ENCODE measurements at regions not wholly inside any gene's neighbourhood (a gene's known extent, or its start where the extent isn't known, plus 50 kb on each side); places are given as distances from the start of the nearest gene placed in this dataset.

DNA sequence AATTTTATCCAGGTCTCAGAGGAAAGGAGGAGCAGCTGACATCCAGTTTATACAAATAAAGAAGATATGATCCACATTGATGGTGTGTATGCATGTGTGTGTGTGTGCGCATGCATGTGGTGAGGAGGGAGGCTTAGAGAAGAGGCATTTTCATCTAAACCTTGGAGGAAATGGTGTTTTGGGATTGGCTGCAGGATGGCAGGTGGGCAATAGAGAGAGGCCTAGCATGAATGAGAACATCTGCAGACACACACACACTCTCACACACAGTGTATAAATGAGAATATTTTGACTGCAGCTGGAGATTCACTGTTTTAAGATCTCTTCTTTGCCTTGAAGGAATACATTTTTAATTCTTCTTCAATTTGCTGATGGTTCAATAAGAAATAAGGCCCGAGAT is 61.7 kb upstream of the TMEM17 start:
- TF ChIP-seq, protein P1, sequence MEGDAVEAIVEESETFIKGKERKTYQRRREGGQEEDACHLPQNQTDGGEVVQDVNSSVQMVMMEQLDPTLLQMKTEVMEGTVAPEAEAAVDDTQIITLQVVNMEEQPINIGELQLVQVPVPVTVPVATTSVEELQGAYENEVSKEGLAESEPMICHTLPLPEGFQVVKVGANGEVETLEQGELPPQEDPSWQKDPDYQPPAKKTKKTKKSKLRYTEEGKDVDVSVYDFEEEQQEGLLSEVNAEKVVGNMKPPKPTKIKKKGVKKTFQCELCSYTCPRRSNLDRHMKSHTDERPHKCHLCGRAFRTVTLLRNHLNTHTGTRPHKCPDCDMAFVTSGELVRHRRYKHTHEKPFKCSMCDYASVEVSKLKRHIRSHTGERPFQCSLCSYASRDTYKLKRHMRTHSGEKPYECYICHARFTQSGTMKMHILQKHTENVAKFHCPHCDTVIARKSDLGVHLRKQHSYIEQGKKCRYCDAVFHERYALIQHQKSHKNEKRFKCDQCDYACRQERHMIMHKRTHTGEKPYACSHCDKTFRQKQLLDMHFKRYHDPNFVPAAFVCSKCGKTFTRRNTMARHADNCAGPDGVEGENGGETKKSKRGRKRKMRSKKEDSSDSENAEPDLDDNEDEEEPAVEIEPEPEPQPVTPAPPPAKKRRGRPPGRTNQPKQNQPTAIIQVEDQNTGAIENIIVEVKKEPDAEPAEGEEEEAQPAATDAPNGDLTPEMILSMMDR (IDR thresholded peaks at IDR 0.05) = no peak
- Mint-ChIP-seq H3K27ac (ENCODE audit: unreplicated experiment) (no peak overlapping the region), H3K4me1 (ENCODE audit: low read depth) (peaks cover 25% of the 10 kb centered on the region), H3K4me3 (ENCODE audit: unreplicated experiment) (no peak overlapping the region), H3K36me3 (ENCODE audit: low read depth) (no peaks in the 10 kb centered on the region), H3K27me3 (ENCODE audit: low read depth) (peaks cover 4% of the 10 kb centered on the region), H3K9me3 (ENCODE audit: low read depth) (no peaks in the 10 kb centered on the region)
- no peak for DNase-seq (ENCODE audit: low spot score)

DNA sequence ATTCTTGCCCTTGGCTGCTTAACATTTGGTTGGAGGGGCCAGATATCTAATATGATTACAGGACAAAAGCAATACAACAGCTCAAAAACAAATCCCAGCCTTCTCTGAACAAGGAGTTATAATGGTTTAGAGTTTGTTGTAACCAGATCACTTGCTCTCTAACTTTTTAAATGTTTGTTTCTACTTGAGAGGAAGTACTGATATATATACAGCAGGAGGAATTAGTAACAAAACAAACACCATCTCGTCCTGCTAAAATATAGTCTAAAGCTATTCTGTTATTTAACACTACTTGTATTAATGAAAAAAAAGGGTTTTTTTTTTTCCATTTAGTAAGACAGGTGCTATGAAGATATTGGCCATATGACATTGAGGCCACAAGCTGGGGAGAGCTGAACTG is 60.9 kb upstream of the TMEM17 start:
- TF ChIP-seq, protein P1 (IDR thresholded peaks at IDR 0.05) = no peak
- no peak overlapping the region for H3K27ac Mint-ChIP-seq (ENCODE audit: unreplicated experiment)
- H3K4me1 Mint-ChIP-seq (ENCODE audit: low read depth) = peaks cover 27% of the 10 kb centered on the region
- H3K27me3 Mint-ChIP-seq (ENCODE audit: low read depth) = peaks cover 3% of the 10 kb centered on the region
- DNase-seq (ENCODE audit: low spot score) = no peak
- no peak overlapping the region for H3K4me3 Mint-ChIP-seq (ENCODE audit: unreplicated experiment)
- H3K36me3 Mint-ChIP-seq (ENCODE audit: low read depth) = no peaks in the 10 kb centered on the region
- no peaks in the 10 kb centered on the region for H3K9me3 Mint-ChIP-seq (ENCODE audit: low read depth)

DNA sequence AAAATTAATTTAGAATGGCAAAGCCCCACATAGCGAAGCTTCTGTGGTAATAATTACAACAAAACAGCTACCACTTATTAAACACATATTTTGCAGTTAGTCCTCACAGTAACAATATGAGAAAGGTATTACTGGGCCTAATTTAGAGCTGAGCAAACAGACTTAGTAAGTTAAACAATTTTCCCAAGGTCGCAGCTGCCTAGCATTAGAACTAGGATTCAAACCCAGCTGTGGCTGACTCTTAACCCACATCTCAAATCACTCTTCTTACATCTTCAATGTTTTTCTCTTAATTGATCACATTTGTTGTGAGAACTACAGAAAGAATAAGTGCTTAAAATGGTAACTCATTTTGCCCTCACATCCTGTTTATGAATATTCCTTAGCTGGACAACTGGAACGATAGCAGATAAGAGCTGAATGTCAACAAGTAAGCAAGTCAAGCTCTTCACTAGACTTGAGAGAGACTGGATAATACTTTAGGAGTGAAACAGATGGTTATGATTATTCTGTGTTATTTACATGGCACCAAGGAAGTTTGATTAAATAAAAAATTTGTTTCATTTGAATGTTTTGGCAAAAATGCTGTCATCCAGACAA is 59.4 kb upstream of the TMEM17 start:
- Mint-ChIP-seq H3K9me3 (ENCODE audit: low read depth) (no peaks in the 10 kb centered on the region), H3K27me3 (ENCODE audit: low read depth) (no peaks in the 10 kb centered on the region), H3K27ac (ENCODE audit: unreplicated experiment) (no peak overlapping the region), H3K36me3 (ENCODE audit: low read depth) (no peaks in the 10 kb centered on the region), H3K4me3 (ENCODE audit: unreplicated experiment) (no peak overlapping the region), H3K4me1 (ENCODE audit: low read depth) (peaks cover 19% of the 10 kb centered on the region)
- TF ChIP-seq, protein P1 (IDR thresholded peaks at IDR 0.05) = no peak
- DNase-seq (ENCODE audit: low spot score) = no peak

DNA sequence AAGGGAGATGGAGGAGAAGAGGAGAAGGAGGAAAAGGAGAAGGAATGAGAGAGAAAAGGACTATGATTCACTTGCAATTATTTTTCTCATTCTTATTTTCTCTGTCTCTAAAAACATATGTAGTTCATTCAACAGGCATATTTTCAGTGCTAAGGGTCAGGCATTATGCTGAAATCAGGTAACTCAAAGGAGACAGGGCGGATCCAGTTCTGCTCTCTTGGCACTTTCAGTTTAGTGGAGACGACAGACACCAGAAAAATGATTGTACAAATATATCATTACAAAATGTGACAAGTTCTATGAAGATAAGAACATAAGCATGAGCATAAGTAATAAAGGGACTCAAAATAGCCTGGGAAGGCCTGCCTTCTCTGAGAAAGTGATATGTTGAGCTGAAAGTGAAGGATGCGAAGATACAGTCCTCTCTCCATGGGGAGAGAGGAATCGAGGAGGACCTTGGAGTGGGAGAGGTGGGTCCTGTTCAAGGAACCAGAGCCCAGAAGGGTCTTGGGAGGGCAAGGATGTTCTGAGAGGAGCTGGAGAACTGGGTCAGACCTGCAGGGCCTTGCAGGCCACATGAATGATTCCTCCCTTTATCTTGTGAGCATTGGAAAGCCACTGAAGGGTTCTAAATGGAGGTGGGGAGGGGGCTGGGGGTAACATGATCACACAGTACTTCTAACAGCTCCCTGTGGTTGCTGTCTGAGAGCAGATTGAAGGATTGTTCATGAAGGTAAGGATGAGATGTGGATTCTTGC is 58.6 kb upstream of the TMEM17 start:
- no peaks in the 10 kb centered on the region for H3K27me3 Mint-ChIP-seq (ENCODE audit: low read depth)
- no peaks in the 10 kb centered on the region for H3K36me3 Mint-ChIP-seq (ENCODE audit: low read depth)
- H3K4me1 Mint-ChIP-seq (ENCODE audit: low read depth) = peaks cover 14% of the 10 kb centered on the region
- no peak overlapping the region for H3K27ac Mint-ChIP-seq (ENCODE audit: unreplicated experiment)
- DNase-seq (ENCODE audit: low spot score) = no peak
- H3K4me3 Mint-ChIP-seq (ENCODE audit: unreplicated experiment) = no peak overlapping the region
- TF ChIP-seq, protein P1 (IDR thresholded peaks at IDR 0.05) = no peak
- no peaks in the 10 kb centered on the region for H3K9me3 Mint-ChIP-seq (ENCODE audit: low read depth)

DNA sequence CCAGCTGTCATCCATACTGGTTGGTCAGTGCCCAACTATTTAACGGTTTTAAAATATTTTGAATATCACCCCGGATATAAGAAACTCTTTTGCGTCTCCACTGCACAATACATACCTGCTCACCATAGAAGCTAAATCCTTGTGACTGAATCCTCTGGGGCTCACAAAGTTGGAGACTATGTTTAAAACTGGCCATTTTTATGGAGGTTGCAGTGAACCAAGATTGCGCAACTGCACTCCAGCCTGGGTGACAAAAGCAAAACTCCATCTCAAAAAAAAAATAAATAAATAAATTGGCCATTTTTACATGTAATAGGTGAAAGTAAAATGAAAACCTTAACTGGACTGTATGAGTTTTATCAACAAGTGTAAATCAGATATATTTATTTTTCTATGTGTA is 55.6 kb upstream of the TMEM17 start:
- no peak overlapping the region for H3K27ac Mint-ChIP-seq (ENCODE audit: unreplicated experiment)
- no peak for DNase-seq (ENCODE audit: low spot score)
- H3K27me3 Mint-ChIP-seq (ENCODE audit: low read depth) = peaks cover 3% of the 10 kb centered on the region
- no peak overlapping the region for H3K4me3 Mint-ChIP-seq (ENCODE audit: unreplicated experiment)
- TF ChIP-seq, protein P1 (IDR thresholded peaks at IDR 0.05) = no peak
- peaks cover 6% of the 10 kb centered on the region for H3K9me3 Mint-ChIP-seq (ENCODE audit: low read depth)
- H3K4me1 Mint-ChIP-seq (ENCODE audit: low read depth) = peaks cover 2% of the 10 kb centered on the region
- H3K36me3 Mint-ChIP-seq (ENCODE audit: low read depth) = no peaks in the 10 kb centered on the region

Measured in chondrocyte (in vitro differentiated cells).